GM19023 (cell line): ENCODE measurements at regions not wholly inside any gene's neighbourhood (a gene's known extent, or its start where the extent isn't known, plus 50 kb on each side); places are given as distances from the start of the nearest gene placed in this dataset.
"Not testable (repeated sequence)": the region's sequence is repeated elsewhere in the genome, so short reads cannot be mapped to it uniquely, and the experiment has no call there.

Experiments used
- ATAC-seq: cut with Tn5 transposase; IDR thresholded peaks from one replicate; pipeline ENCODE4 v1.9.1; 2021; ENCODE audit warnings: mild to moderate bottlenecking, moderate library complexity; ENCODE audit not compliant: unreplicated experiment

DNA sequence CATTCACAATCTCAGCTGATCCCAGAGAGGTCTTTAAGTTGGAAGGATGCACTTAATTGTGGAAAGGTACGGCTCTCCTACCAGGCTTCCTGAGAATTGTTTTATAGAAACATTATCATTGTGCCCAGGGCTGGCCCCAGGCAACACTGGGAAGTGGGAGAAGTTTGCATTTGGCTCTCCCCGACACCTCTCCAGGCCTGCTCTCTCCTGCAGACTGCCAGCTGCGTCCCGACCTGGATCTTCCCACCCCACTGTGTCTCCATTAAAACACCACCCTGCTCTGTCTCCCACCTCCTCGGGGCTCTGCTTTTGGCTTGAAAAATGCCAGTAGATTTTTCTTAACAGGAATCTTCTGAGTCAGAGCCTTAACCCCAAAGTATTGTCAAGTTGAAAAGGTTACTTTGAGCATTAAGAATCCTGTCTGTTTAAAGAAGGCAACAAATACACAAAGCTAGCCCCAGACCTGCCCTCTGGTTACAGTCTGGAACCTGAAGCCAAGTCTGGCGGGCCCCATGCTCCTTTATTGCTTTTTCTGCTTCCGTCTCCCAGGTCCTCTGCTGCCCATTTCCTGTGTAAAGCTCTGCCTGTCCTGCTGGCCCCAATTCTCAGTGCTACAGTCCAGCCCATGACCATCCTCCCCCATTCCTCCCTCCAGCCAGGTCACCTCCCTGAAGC, 530.2 kb downstream of the SOX6 start:
- no peak for ATAC-seq

DNA sequence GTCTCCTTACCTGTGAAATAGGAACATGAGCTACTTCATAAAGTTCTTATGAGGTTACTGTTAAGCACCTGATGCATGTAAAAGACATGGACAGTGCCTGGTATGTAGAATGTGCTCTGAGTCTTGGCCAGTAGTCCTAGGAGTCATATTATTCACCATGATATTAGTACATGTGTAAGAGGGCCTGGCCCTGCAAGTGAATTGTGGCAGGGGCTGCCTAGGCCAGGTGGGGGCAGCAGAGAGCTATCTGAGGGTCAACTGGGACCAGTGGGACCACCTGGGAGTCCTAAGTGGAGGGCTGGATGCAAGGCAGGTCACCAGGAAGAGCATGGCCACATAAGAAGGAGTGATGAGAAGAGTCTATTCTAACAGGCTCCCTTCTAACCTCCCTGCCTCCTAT, 529.5 kb downstream of the SOX6 start:
- ATAC-seq, result peak; percentile 58

DNA sequence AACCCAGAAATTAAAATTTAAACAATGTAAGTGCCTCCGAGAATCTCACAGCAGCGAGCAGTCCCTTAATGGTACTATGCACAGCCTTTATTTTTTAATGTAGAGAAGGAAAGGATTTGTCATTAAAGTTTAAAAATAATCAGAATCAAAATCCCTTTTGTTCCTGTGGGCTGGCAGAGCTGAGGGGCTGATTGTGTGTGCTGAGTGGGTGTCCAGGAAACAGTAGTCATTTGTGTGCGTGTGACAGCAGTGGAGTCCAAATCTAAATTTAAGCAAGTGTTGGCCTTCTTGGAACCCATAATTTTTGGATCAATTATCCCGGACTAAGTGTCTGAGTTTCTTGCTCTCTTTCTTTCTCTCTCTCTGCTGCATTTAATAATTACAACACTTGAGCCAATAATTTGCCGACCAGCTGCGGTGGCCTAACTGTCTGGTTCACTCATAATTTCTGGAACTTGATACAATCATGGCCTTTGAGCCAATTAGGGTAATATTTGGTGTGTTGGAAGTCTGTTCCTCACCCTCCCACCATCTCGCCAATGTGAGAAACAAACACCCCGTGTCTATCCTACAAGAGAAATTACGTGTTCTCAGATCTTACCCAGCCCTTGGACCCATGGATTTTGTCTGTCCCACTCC, 528.0 kb downstream of the SOX6 start:
- ATAC-seq, result no peak

DNA sequence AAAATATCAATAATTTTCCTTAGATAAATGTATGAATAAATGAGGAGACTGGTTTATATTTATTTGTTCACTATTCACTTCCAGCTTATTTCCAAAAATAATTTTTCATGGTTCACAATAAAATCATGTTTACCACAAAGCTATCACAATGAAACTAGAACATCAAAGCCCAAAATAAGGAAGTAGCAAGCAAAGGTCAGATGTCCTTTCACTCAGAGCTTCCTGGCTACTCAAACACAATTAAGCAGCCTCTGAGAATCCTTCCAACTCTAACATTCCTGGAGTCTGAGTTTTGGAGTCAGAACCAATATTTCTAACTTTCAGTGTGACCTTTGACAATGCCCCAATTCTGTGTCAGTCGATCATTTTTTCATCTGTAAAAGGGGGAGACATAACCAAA, 527.0 kb downstream of the SOX6 start:
- no peak for ATAC-seq

DNA sequence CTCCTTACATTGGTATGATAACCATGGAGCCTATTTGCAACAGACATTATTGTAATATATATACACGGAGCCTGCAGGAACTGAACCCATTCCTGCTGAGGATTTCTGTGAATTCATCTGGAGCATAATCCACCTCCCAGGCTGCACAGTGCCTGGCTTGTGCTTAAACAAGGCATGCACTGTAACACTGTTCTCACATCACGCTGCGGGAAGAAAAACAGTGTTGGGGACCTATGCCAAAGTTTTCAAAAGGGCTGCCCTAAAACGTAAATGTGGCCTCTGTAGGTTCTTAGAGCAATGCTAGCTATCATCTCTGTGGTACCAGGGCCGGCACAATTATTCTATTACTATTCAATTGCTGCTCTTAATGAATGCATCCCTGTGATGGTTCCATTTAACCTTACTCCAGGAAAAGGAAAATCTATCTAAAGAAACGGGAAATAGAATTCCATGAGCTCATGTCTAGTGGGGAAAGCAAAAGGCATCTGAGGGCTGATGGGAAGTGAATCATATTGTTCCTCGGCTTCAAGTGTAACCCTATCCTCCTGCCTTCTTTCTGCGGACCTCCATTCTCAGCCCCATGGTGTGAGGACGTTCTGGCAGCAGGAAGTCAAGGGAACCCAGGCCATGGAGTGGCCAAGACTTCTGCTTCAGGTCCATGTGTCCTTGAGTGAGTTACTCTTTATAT, 525.5 kb downstream of the SOX6 start:
- no peak for ATAC-seq

DNA sequence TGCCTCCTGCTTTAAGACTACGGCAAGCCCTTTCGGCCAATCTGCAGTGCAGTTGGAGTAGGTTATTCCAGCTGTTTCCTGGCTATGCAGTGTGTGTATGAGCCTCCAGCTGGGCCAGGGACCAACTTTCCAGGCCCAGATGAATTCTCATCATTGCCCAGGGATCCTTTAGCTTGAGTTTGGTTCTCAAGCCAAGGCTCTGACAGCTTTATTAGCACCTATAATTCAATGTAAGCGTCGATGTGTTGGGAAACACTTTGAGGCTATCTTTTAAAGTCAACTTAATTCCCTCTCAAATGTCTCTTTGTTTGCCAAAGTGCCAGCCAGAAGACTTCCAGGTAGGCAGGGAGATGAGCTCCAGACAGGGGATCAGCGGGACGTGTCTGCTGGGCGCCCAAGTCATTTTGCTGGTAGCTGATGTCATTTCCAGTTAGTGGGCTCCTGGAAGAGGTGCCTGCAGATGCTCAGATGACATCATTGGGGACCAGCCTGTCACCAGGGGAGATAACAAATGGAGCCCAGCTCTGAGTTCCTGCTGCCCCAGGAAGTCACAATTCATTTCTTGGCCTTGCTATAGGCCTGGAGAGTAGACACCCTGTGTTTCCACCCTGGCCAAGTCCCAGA, 520.4 kb downstream of the SOX6 start:
- ATAC-seq, result no peak

DNA sequence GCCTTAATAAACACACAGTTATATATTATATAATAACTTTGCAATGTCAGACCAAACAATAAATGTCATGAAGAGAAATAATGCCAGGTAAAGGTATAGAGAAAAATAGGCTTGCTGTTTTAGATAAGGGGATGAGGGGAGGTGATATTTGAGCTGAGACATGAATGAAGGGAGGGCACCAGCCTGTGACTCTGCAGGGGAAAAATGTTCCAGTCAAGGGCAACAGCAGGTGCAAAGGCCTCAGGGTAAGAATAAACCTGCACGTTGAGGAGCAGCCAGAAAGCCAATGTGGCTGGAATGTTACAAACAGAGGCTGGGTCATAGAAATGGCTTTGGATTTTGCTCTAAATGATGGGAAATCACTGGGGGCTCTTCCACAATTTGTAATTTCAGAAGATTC, 519.6 kb downstream of the SOX6 start:
- ATAC-seq, result no peak

DNA sequence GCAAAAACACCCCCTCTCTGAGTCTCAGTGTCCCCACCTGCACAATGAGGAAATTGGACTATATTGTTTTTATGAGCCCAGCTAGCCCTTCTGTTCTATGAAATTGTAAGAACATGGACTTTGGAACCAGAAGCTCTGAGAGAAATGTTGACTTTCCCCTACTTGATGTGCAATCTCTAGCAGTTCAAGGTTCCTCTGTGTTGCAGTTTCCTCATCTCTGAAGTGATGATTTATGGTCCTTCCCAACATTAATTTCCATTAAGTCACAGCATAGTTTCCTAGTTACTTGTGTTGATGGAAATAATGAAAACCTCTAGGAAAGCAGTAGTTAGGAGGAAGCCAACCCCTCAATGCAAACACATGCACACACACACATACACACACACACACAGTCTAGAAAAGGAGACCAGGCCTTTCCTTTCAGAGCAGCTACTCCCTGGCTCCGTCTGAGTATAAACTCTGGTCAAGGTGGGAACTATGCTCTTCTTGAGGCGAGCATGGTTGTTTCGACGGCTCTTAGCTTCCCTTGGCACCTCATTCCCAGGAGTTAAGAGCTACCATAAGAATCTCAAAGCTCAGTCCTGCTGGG, 518.4 kb downstream of the SOX6 start:
- ATAC-seq, result no peak

DNA sequence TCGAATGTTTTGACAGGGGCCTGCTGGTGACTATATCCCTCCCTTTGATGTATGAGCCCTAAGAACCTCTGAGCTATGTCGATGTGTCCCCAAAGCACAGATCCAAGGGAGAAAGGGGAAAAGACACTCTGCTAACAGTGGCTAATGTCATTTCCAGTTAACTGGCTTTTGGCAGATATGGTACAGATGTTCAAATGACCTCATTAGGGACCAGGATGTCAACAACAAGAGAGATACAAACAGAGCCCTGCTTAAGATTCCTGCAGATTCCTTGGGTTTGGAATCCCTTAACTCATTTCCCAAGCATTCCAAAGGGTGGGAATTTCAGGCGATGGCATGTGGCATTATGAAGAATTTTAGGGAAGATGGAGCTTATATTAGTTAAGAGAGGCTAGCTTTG, 517.3 kb downstream of the SOX6 start:
- no peak for ATAC-seq

DNA sequence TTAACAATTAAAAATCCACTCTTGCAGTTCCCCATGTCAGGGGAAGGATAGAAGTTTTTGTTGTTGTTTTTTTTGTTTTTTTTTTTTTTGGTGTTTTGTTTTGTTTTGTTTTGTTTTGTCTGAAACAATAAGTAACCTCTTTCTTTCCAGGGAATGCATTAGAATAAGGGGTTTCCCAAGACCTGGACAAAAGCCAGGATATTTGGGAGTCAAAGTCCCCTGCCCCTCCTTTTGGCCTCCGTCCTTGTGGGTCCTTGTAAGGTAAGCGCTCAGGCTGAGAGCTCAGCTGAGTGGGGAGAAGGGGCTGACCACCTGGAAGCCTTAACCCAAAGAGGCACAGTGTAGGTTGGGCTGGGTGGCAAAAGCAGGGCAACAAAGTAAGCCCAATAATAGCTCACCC, 515.4 kb downstream of the SOX6 start:
- no peak for ATAC-seq

DNA sequence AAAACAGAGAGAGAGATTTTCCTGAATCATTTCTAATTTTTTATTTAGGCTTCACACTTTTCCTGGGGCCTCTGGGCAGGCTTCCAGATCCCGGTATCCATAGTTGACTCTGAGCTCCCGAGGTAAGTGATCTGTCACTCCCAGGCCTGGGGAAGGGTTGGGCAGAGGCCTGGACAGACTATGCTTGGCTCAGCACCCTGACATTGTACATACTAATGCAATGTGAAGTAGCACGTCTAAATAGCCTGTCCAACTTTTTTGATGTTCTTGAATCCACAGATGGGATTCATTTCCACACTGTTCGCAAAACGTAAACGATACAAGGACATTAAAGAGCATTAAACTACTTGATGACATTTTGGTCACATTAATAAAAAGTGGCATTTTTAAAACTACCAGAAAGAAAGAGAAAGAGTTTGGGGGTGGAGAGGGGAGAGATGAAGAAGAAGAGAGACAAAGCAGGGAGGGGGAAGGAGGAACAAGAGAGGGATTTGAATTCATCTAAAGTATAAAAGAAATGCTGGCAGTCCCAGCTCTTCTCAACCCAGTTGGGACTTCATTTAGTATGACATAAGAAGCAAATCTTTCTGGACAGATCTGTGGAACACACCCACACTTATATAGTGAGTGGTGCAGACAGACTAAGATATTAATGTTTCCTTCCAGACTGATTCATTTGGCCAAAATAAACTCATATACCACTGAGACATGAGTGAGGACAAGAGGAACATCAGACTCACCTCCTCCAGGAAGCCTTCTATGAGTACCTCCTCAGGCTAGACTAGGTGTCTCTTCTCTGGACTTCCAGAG, 514.2 kb downstream of the SOX6 start:
- no peak for ATAC-seq

DNA sequence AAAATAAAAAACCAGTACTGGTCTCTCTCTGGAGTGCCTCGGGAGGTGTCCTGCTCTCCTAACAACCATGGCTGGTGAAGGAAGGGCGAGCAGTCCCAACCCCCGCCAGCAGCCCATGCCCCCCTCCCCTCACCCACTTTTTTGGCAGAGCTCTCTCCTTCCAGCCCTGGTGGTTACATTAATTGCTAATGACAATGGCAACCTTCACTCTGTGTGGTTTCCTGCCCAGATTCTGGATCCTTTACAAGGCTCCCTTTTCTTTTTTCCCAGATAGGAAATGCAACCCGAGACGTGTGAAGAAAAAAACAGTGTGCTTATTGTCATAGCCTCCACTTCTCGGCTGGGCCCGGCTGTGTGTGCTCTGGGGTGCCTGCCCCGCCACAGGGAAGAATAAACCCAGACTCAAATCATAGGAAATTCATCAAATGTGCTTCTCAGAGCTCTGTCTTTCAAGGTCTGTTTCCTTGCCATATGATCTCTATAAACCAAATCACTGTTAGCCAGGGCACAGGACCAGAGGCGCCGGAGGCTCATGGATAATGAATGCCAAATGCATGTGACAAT, 513.0 kb downstream of the SOX6 start:
- ATAC-seq, result no peak

DNA sequence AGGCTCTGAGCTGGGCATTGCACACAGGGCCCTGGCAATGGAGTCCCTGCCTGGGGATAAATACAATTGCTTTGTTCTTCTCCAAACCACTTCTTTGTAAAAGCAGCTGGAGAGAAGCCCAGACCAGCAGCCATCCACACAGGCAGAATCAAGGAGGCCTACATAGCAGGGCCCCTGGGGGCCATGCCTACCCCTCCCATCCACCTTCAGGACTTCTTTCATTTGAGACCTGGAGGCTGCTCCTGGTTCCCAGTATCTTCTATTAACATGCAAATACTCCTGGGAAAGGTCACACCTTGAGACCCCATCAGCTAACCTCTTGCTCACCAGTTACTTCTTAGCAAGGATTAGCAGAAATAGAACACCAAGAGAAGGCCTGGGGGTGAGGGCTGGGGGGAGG, 511.1 kb downstream of the SOX6 start:
- no peak for ATAC-seq

DNA sequence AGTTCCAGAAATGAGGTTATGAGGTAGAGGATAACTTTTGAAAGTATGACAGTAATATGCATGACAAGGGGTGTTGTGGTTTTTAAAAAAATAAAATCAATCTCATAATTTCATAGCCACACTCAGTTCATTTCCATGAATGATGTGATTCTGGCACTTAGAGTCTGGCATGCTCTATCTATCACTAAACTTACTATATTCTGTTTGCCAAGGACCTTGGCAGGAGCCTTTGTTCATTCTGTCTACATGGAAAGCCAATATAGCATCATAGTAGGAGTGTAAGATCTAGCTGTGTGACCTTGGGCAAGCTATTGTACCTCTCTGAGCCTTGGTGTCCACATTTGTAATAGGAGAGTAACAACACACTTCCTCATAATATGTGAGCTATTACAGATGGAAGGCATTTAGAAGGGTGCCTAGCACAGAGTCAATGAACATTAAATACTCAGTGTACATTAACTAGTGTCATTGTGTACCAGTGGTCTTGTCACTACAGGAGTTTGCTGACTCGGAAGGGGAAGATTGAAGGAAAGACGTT, 507.6 kb downstream of the SOX6 start:
- ATAC-seq, result no peak

DNA sequence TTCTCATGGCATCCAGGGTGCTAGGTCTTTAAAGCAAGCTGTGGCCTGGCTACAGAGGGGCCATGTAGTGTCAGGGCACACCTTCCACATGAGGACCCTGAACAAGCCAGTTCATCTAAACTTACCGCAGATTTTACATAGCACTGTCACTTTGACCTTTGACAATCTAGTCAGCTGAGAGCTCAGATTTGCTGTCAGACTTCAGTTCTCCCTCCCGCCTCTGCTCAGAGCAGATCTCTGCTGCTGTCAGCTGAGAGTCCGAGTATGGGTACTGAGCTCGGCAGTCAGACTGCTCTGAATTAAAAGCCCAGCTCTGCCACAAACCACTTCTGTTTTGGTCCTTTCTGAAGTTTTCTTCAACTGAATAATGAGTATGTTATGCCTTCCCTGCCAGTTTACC, 507.1 kb downstream of the SOX6 start:
- no peak for ATAC-seq

DNA sequence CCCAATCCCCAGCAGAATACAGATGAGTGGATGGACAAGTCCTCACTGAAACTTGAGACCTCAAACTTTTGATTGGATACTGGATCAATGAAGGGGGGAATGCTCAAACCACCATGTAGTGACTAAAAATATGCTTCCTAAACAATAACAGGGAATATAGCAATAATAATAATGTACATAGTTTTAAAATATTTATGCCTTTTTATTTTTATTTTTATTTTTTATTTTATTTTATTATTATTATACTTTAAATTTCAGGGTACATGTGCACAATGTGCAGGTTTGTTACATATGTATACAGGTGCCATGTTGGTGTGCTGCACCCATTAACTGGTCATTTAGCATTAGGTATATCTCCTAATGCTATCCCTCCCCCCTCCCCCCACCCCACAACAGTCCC, 506.0 kb downstream of the SOX6 start:
- ATAC-seq, result not testable (repeated sequence)

DNA sequence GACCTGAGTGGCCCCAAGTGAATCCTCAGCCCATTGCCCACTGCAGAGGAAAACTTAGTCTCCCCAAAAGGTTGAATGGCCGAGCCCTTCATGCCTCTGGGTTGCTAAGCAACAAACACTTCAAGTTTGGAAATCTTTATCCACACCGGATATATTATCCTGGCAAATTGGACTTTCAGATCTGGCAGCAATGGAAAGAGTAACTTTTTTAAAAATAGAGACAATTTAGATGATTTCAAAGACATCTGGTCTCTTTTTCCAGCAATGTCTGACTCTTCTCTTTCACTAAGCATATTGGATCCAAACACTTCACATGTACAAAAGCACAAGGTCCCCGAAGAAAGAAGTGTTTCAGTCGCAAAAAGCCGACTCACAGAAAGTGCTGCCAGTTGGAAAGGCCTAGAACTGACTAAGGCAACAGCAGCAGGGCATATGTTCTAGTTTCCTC, 505.3 kb downstream of the SOX6 start:
- no peak for ATAC-seq

DNA sequence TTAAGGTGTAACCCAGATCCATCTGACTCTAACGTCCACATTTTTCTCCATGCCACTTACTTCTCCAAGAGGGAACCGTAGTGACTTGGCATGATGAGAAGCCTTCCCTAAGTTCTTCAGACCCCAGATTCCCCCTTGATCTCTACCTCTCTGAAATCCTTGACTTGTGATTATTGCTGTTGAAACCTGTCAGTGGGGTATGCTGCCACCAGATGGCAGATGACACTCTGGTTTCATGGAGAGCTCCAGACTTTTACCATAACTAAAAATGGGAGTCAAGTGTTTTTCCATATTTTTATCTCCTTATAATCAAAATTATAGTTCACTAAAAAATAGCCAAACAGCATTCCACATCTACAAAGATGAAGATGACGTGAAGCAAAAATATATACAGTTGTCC, 504.2 kb downstream of the SOX6 start:
- ATAC-seq, result no peak

DNA sequence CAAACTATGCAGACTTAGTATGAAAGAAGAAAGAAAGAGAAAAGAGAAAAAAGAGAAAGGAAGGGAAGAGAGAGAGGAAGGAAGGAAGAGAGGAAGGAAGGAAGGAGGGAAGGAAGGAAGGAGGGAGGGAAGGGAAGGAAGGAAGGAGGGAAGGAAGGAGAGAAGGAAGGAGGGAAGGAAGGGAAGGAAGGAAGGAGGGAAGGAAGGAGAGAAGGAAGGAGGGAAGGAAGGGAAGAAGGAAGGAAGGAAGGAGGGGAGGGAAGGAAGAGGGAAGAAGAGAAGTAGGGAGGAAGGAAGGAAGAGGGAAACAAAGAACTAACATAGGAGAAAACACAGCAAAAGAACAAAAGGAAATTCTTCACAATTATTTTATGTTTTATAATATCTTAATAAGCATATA, 502.1 kb downstream of the SOX6 start:
- ATAC-seq, result no peak

DNA sequence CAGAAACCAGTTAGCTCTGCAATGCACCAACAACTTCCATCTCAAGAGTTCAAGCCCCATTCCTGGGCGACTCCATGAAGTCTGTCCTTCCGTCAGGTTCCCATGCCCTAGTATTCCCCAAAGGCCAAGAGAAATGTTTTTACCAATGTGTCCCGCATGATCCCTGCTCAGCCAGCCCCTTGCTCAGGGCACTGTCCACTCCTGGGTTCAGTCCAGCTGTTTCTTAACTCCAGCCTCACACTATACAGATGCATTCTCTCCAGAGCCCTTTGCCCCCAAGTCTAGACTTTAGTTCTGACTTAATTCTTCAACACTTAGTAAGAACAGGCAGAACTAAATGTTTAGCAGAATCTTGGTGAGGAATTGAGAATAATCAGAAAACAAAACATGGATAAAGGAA, 497.5 kb downstream of the SOX6 start:
- ATAC-seq, result no peak
